Adrenal gland (tissue), 5 donors: ENCODE measurements at regions not wholly inside any gene's neighbourhood (a gene's known extent, or its start where the extent isn't known, plus 50 kb on each side); places are given as distances from the start of the nearest gene placed in this dataset.

ENCODE experiments used
- POLR2A ChIP-seq, 2 donors: fragments of 450-650 bp; IDR thresholded peaks; one replicate each; pipeline ENCODE4 v1.6.1; 2017; ENCODE audit warnings: antibody characterized with exemption in 2 of 2, mild to moderate bottlenecking in 2 of 2, moderate library complexity in 1 of 2
- TF ChIP-seq, protein P1 (sequence below), 6 experiments: fragments of 450-650 bp in 4 of 6; fragments of 200-600 bp in 2 of 6; sonication (generic) in 1 of 6; IDR thresholded peaks; 1 replicate in 5 of 6; 2 replicates in 1 of 6; pipeline versions ENCODE4 v1.5.1 to v1.8.0; 2016 to 2021; ENCODE audit warnings: antibody characterized with exemption in 6 of 6, mild to moderate bottlenecking in 2 of 6, moderate library complexity in 1 of 6
- donor health status: DM: no; HTN: no; CAD: no.

DNA sequence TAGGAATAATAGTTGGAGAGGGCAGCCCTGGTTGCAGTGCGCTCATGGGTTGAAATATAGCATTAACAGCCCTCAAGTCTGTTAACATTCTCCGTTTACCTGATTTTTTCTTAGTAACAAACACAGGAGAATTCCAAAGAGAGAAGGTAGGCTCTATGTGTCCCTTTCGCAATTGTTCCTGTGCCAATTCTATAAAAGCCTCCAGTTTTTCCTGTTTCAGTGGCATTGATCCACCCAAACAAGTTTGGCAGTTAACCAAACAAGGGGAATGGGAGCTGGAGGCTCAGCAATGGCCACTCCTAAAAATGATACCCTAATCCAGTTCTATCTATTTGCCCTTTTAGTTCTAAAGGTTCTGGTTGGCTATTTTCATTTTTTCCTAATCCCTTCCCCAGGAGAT is 151.6 kb downstream of the ZNF486 start:
- TF ChIP-seq, protein P1, sequence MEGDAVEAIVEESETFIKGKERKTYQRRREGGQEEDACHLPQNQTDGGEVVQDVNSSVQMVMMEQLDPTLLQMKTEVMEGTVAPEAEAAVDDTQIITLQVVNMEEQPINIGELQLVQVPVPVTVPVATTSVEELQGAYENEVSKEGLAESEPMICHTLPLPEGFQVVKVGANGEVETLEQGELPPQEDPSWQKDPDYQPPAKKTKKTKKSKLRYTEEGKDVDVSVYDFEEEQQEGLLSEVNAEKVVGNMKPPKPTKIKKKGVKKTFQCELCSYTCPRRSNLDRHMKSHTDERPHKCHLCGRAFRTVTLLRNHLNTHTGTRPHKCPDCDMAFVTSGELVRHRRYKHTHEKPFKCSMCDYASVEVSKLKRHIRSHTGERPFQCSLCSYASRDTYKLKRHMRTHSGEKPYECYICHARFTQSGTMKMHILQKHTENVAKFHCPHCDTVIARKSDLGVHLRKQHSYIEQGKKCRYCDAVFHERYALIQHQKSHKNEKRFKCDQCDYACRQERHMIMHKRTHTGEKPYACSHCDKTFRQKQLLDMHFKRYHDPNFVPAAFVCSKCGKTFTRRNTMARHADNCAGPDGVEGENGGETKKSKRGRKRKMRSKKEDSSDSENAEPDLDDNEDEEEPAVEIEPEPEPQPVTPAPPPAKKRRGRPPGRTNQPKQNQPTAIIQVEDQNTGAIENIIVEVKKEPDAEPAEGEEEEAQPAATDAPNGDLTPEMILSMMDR (IDR thresholded peaks at IDR 0.05), result no peak
- TF ChIP-seq POLR2A (IDR thresholded peaks at IDR 0.05), result no peak
